GM23248 (cell line): ENCODE measurements at regions not wholly inside any gene's neighbourhood (a gene's known extent, or its start where the extent isn't known, plus 50 kb on each side); places are given as distances from the start of the nearest gene placed in this dataset.

Experiments
- EZH2 ChIP-seq: fragments of 200-600 bp; sonication (generic); IDR thresholded peaks from 2 replicates; pipeline ENCODE4 v1.6.1; 2018; ENCODE audit warnings: antibody characterized with exemption, mild to moderate bottlenecking; ENCODE audit not compliant: insufficient read depth, poor library complexity, severe bottlenecking
- EZH2phosphoT487 ChIP-seq: fragments of 200-600 bp; sonication (generic); IDR thresholded peaks from 2 replicates; pipeline ENCODE4 v1.6.1; 2018; ENCODE audit warnings: antibody characterized with exemption, moderate library complexity, mild to moderate bottlenecking, low read depth; ENCODE audit not compliant: insufficient read depth

- TF ChIP-seq EZH2, result no peak
- TF ChIP-seq EZH2phosphoT487, result no peak
Measured at GRCh38 chr20:48339986-48340882, 487.6 kb downstream of the PREX1 start.
